DND-41 (cell line): ENCODE measurements at regions not wholly inside any gene's neighbourhood (a gene's known extent, or its start where the extent isn't known, plus 50 kb on each side); places are given as distances from the start of the nearest gene placed in this dataset.

Source experiments
- ATAC-seq: fragments of 200-7000 bp; cut with Tn5 transposase; 3 replicates; pipeline ENCODE4 v1.9.1; 2021; ENCODE audit warnings: low read depth; ENCODE audit not compliant: insufficient read depth
- DNase-seq: peaks from one replicate; pipeline ENCODE4 v3.0.0-alpha.2; 2020
- H2AFZ ChIP-seq: 2 replicates; pipeline ENCODE4 v1.6.0; 2012; ENCODE audit warnings: low read depth, low read length
- H3K27ac ChIP-seq: 2 replicates; pipeline ENCODE4 v1.5.1; 2012; ENCODE audit warnings: low read length, inconsistent platforms
- H3K27me3 ChIP-seq: fragments of 200-600 bp; sonication (generic); 2 replicates; pipeline ENCODE4 v1.6.0; 2012; ENCODE audit warnings: low read length, mild to moderate bottlenecking, inconsistent platforms; ENCODE audit not compliant: insufficient read depth, poor library complexity
- H3K36me3 ChIP-seq: 2 replicates; pipeline ENCODE4 v1.5.1; 2012; ENCODE audit warnings: low read length, inconsistent platforms; ENCODE audit not compliant: insufficient read depth
- H3K4me1 ChIP-seq: 2 replicates; pipeline ENCODE4 v1.5.1; 2012; ENCODE audit warnings: mild to moderate bottlenecking, low read length; ENCODE audit not compliant: insufficient read depth
- H3K4me2 ChIP-seq: 2 replicates; pipeline ENCODE4 v1.6.0; 2012; ENCODE audit warnings: mild to moderate bottlenecking, moderate library complexity, low read length, inconsistent platforms; ENCODE audit not compliant: insufficient read depth
- H3K4me3 ChIP-seq, 2 experiments: fragments of 200-600 bp in 1 of 2; shearing (Covaris generic) in 1 of 2; 2 replicates each; pipeline ENCODE4 v1.5.1; 2012 to 2016; ENCODE audit warnings: inconsistent platforms in 2 of 2, low read length in 2 of 2, mild to moderate bottlenecking in 2 of 2, low read depth in 1 of 2, moderate library complexity in 1 of 2
- H3K79me2 ChIP-seq: 2 replicates; pipeline ENCODE4 v1.6.0; 2012; ENCODE audit warnings: low read length, inconsistent platforms; ENCODE audit not compliant: insufficient read depth
- H3K9ac ChIP-seq: 2 replicates; pipeline ENCODE4 v1.6.0; 2012; ENCODE audit warnings: low read depth, mild to moderate bottlenecking, inconsistent platforms, low read length, moderate library complexity
- H3K9me3 ChIP-seq: 2 replicates; pipeline ENCODE4 v1.5.1; 2012; ENCODE audit warnings: low read length, moderate library complexity, mild to moderate bottlenecking, inconsistent platforms; ENCODE audit not compliant: insufficient read depth, severe bottlenecking
- H4K20me1 ChIP-seq: 2 replicates; pipeline ENCODE4 v1.6.0; 2012; ENCODE audit warnings: low read length; ENCODE audit not compliant: insufficient read depth
- CTCF ChIP-seq: IDR thresholded peaks from 2 replicates; pipeline ENCODE4 v1.5.1; 2012; ENCODE audit warnings: borderline replicate concordance, low read length, moderate library complexity, mild to moderate bottlenecking; ENCODE audit not compliant: poor library complexity, severe bottlenecking; ENCODE audit errors: extremely low read depth
- EZH2 ChIP-seq: IDR thresholded peaks from 3 replicates; pipeline ENCODE4 v1.6.1; 2012; ENCODE audit warnings: borderline replicate concordance, low read depth, mild to moderate bottlenecking, moderate library complexity, low read length, inconsistent platforms; ENCODE audit not compliant: severe bottlenecking

- ATAC-seq, result no peak
- H4K20me1 ChIP-seq, result no peaks in the 10 kb centered on the region
Measured at GRCh38 chr15:23924686-23925085, 237.6 kb upstream of the NDN start.

GRCh38 chr15:23954931-23955330 is 267.8 kb upstream of the NDN start:
- H3K4me3 ChIP-seq, result no peak overlapping the region
- no peak for DNase-seq
- no peaks in the 10 kb centered on the region for H3K4me1 ChIP-seq
- no peaks in the 10 kb centered on the region for H3K79me2 ChIP-seq
- no peak overlapping the region for H2AFZ ChIP-seq
- ATAC-seq, result no peak
- TF ChIP-seq CTCF (no peak), EZH2 (no peak)
- H3K27me3 ChIP-seq, result no peaks in the 10 kb centered on the region
- no peak overlapping the region for H3K4me2 ChIP-seq
- no peak overlapping the region for H3K27ac ChIP-seq
- no peaks in the 10 kb centered on the region for H4K20me1 ChIP-seq
- H3K9ac ChIP-seq, result no peak overlapping the region
- H3K36me3 ChIP-seq, result no peaks in the 10 kb centered on the region
- H3K9me3 ChIP-seq, result no peaks in the 10 kb centered on the region

More at GRCh38 chr15:23924686-23925085, 237.6 kb upstream of the NDN start:
- H3K36me3 ChIP-seq, result no peaks in the 10 kb centered on the region
- no peak overlapping the region for H3K27ac ChIP-seq
- no peak overlapping the region for H2AFZ ChIP-seq
- H3K9ac ChIP-seq, result no peak overlapping the region
- no peak for TF ChIP-seq EZH2
- TF ChIP-seq CTCF, result no peak
- no peak overlapping the region for H3K4me2 ChIP-seq
- no peaks in the 10 kb centered on the region for H3K27me3 ChIP-seq
- H3K79me2 ChIP-seq, result no peaks in the 10 kb centered on the region
- no peak for DNase-seq
- H3K4me3 ChIP-seq, result no peak overlapping the region
- no peaks in the 10 kb centered on the region for H3K9me3 ChIP-seq
- no peaks in the 10 kb centered on the region for H3K4me1 ChIP-seq

- TF ChIP-seq EZH2 (no peak), CTCF (no peak)
- Histone ChIP-seq H3K4me1 (no peaks in the 10 kb centered on the region), H2AFZ (no peak overlapping the region), H3K4me2 (no peak overlapping the region), H3K79me2 (no peaks in the 10 kb centered on the region), H3K9me3 (peaks cover 4% of the 10 kb centered on the region), H3K9ac (no peak overlapping the region), H3K27ac (no peak overlapping the region), H3K36me3 (no peaks in the 10 kb centered on the region), H4K20me1 (no peaks in the 10 kb centered on the region), H3K4me3 (no peak overlapping the region), H3K27me3 (no peaks in the 10 kb centered on the region)
- no peak for DNase-seq
- no peak for ATAC-seq
Measured at GRCh38 chr15:23983500-23984259, 296.6 kb upstream of the NDN start.

- Histone ChIP-seq H3K9me3 (peaks cover 5% of the 10 kb centered on the region), H3K4me3 (no peak overlapping the region), H3K9ac (no peak overlapping the region), H3K4me1 (no peaks in the 10 kb centered on the region), H2AFZ (no peak overlapping the region), H3K4me2 (no peak overlapping the region), H3K79me2 (no peaks in the 10 kb centered on the region), H3K27ac (no peak overlapping the region), H4K20me1 (no peaks in the 10 kb centered on the region), H3K36me3 (no peaks in the 10 kb centered on the region), H3K27me3 (no peaks in the 10 kb centered on the region)
- DNase-seq, result no peak
- ATAC-seq, result no peak
- TF ChIP-seq CTCF, result no peak
- TF ChIP-seq EZH2, result no peak
Measured at GRCh38 chr15:23994273-23994672, 307.2 kb upstream of the NDN start.
